Activated naive CD8-positive, alpha-beta T cell treated with anti-CD3 and anti-CD28 coated beads, Interleukin-2, amount 10 ng/mL, durations not matched to agents 7 days and 5 days (primary cell): ENCODE measurements at regions not wholly inside any gene's neighbourhood (a gene's known extent, or its start where the extent isn't known, plus 50 kb on each side); places are given as distances from the start of the nearest gene placed in this dataset.

Experiments
- ATAC-seq: fragments of 150-1000 bp; cut with Tn5 transposase; one replicate; pipeline ENCODE4 v1.10.0; 2021; ENCODE audit warnings: low read depth, moderate library complexity
- POLR2A ChIA-PET: fragments of 350-600 bp; sonication (Branson Sonifier 250); formaldehyde crosslinking; loops from one replicate; lab custom pipeline; 2021; ENCODE audit warnings: antibody characterized with exemption; lab: Charles Lee
- DNase-seq: peaks from one replicate; pipeline ENCODE4 v3.0.0; 2021
- H3K27ac Mint-ChIP-seq: one replicate; pipeline ENCODE4 v1.8.0; 2022; ENCODE audit warnings: mild to moderate bottlenecking, mixed read lengths
- H3K27me3 Mint-ChIP-seq: one replicate; pipeline ENCODE4 v1.8.0; 2022; ENCODE audit warnings: mild to moderate bottlenecking, moderate library complexity, mixed read lengths
- H3K36me3 Mint-ChIP-seq: one replicate; pipeline ENCODE4 v1.8.0; 2021; ENCODE audit warnings: mild to moderate bottlenecking, mixed read lengths
- H3K4me1 Mint-ChIP-seq: one replicate; pipeline ENCODE4 v1.8.0; 2021; ENCODE audit warnings: mixed read lengths
- H3K4me3 Mint-ChIP-seq: one replicate; pipeline ENCODE4 v1.8.0; 2022; ENCODE audit warnings: mild to moderate bottlenecking, moderate library complexity, mixed read lengths
- H3K9me3 Mint-ChIP-seq: one replicate; pipeline ENCODE4 v1.8.0; 2021; ENCODE audit warnings: mixed read lengths

GRCh38 chrX:68931345-68931744 lies 102.5 kb downstream of the EFNB1 start:
- DNase-seq (no peak), ATAC-seq (no peak)
- Mint-ChIP-seq H3K27me3 (no peaks in the 10 kb centered on the region), H3K36me3 (no peaks in the 10 kb centered on the region), H3K4me1 (peaks cover 7% of the 10 kb centered on the region), H3K4me3 (no peak overlapping the region), H3K27ac (no peak overlapping the region), H3K9me3 (no peaks in the 10 kb centered on the region)
- POLR2A ChIA-PET = no interaction called here

- H3K4me1 Mint-ChIP-seq = peaks cover 7% of the 10 kb centered on the region
- ATAC-seq = no peak
- POLR2A ChIA-PET = no interaction called here
- no peaks in the 10 kb centered on the region for H3K9me3 Mint-ChIP-seq
- H3K36me3 Mint-ChIP-seq = no peaks in the 10 kb centered on the region
- peak overlapping the region; percentile 12 for H3K27ac Mint-ChIP-seq
- DNase-seq = no peak
- H3K4me3 Mint-ChIP-seq = no peak overlapping the region
- no peaks in the 10 kb centered on the region for H3K27me3 Mint-ChIP-seq
Measured at GRCh38 chrX:68930542-68931317, 101.9 kb downstream of the EFNB1 start.

GRCh38 chrX:68929332-68930150 lies 100.7 kb downstream of the EFNB1 start:
- H3K4me1 Mint-ChIP-seq = peaks cover 3% of the 10 kb centered on the region
- POLR2A ChIA-PET = no interaction called here
- no peaks in the 10 kb centered on the region for H3K27me3 Mint-ChIP-seq
- ATAC-seq (no peak), DNase-seq (no peak)
- H3K36me3 Mint-ChIP-seq = no peaks in the 10 kb centered on the region
- H3K27ac Mint-ChIP-seq = peak overlapping the region; percentile 30
- no peaks in the 10 kb centered on the region for H3K9me3 Mint-ChIP-seq
- H3K4me3 Mint-ChIP-seq = no peak overlapping the region

- Mint-ChIP-seq H3K9me3 (no peaks in the 10 kb centered on the region), H3K4me1 (peaks cover 3% of the 10 kb centered on the region), H3K27me3 (peaks cover 3% of the 10 kb centered on the region), H3K4me3 (no peak overlapping the region), H3K36me3 (no peaks in the 10 kb centered on the region), H3K27ac (no peak overlapping the region)
- ATAC-seq (no peak), DNase-seq (no peak)
- POLR2A ChIA-PET = no interaction called here
Measured at GRCh38 chrX:68928401-68928800, 99.6 kb downstream of the EFNB1 start.

GRCh38 chrX:68927178-68927577 lies 98.4 kb downstream of the EFNB1 start:
- Mint-ChIP-seq H3K4me1 (peaks cover 3% of the 10 kb centered on the region), H3K27ac (no peak overlapping the region), H3K27me3 (peaks cover 3% of the 10 kb centered on the region), H3K9me3 (no peaks in the 10 kb centered on the region), H3K4me3 (no peak overlapping the region), H3K36me3 (no peaks in the 10 kb centered on the region)
- ATAC-seq (no peak), DNase-seq (no peak)
- POLR2A ChIA-PET = no interaction called here

- ATAC-seq (no peak), DNase-seq (no peak)
- no peak overlapping the region for H3K4me3 Mint-ChIP-seq
- POLR2A ChIA-PET = no interaction called here
- H3K9me3 Mint-ChIP-seq = no peaks in the 10 kb centered on the region
- peaks cover 3% of the 10 kb centered on the region for H3K27me3 Mint-ChIP-seq
- no peaks in the 10 kb centered on the region for H3K36me3 Mint-ChIP-seq
- H3K4me1 Mint-ChIP-seq = peaks cover 10% of the 10 kb centered on the region
- no peak overlapping the region for H3K27ac Mint-ChIP-seq
Measured at GRCh38 chrX:68923147-68923546, 94.3 kb downstream of the EFNB1 start.

GRCh38 chrX:68922013-68922412 lies 93.2 kb downstream of the EFNB1 start:
- no peak for ATAC-seq
- Mint-ChIP-seq H3K27me3 (peaks cover 3% of the 10 kb centered on the region), H3K27ac (no peak overlapping the region), H3K4me3 (no peak overlapping the region), H3K4me1 (peaks cover 10% of the 10 kb centered on the region), H3K36me3 (no peaks in the 10 kb centered on the region), H3K9me3 (no peaks in the 10 kb centered on the region)
- no peak for DNase-seq
- POLR2A ChIA-PET = no interaction called here

GRCh38 chrX:68920561-68920960 lies 91.7 kb downstream of the EFNB1 start:
- no peak overlapping the region for H3K4me3 Mint-ChIP-seq
- no peaks in the 10 kb centered on the region for H3K9me3 Mint-ChIP-seq
- H3K27ac Mint-ChIP-seq = no peak overlapping the region

GRCh38 chrX:68919707-68920106 lies 90.9 kb downstream of the EFNB1 start:
- H3K36me3 Mint-ChIP-seq = no peaks in the 10 kb centered on the region
- H3K27me3 Mint-ChIP-seq = peaks cover 3% of the 10 kb centered on the region
- POLR2A ChIA-PET = no interaction called here
- H3K4me3 Mint-ChIP-seq = no peak overlapping the region
- no peaks in the 10 kb centered on the region for H3K9me3 Mint-ChIP-seq
- peaks cover 18% of the 10 kb centered on the region for H3K4me1 Mint-ChIP-seq
- ATAC-seq = peak; percentile 70
- H3K27ac Mint-ChIP-seq = no peak overlapping the region
- no peak for DNase-seq

More at GRCh38 chrX:68920561-68920960, 91.7 kb downstream of the EFNB1 start:
- DNase-seq = no peak
- no peaks in the 10 kb centered on the region for H3K36me3 Mint-ChIP-seq
- H3K4me1 Mint-ChIP-seq = peaks cover 15% of the 10 kb centered on the region
- peaks cover 3% of the 10 kb centered on the region for H3K27me3 Mint-ChIP-seq
- POLR2A ChIA-PET = no interaction called here
- no peak for ATAC-seq

- POLR2A ChIA-PET = no interaction called here
- H3K27ac Mint-ChIP-seq = no peak overlapping the region
- DNase-seq (no peak), ATAC-seq (no peak)
- H3K4me3 Mint-ChIP-seq = no peak overlapping the region
- H3K9me3 Mint-ChIP-seq = no peaks in the 10 kb centered on the region
- no peaks in the 10 kb centered on the region for H3K36me3 Mint-ChIP-seq
- peaks cover 18% of the 10 kb centered on the region for H3K4me1 Mint-ChIP-seq
- no peaks in the 10 kb centered on the region for H3K27me3 Mint-ChIP-seq
Measured at GRCh38 chrX:68918202-68918601, 89.4 kb downstream of the EFNB1 start.

- POLR2A ChIA-PET = no interaction called here
- H3K27me3 Mint-ChIP-seq = peaks cover 2% of the 10 kb centered on the region
- no peak overlapping the region for H3K4me3 Mint-ChIP-seq
- peaks cover 18% of the 10 kb centered on the region for H3K4me1 Mint-ChIP-seq
- H3K27ac Mint-ChIP-seq = no peak overlapping the region
- H3K36me3 Mint-ChIP-seq = no peaks in the 10 kb centered on the region
- ATAC-seq (no peak), DNase-seq (no peak)
- no peaks in the 10 kb centered on the region for H3K9me3 Mint-ChIP-seq
Measured at GRCh38 chrX:68917799-68918198, 89.0 kb downstream of the EFNB1 start.

GRCh38 chrX:68916891-68917290 lies 88.1 kb downstream of the EFNB1 start:
- H3K4me1 Mint-ChIP-seq = peaks cover 18% of the 10 kb centered on the region
- DNase-seq = no peak
- no peak for ATAC-seq
- no peaks in the 10 kb centered on the region for H3K36me3 Mint-ChIP-seq
- H3K27me3 Mint-ChIP-seq = peaks cover 6% of the 10 kb centered on the region
- POLR2A ChIA-PET = no interaction called here
- H3K9me3 Mint-ChIP-seq = no peaks in the 10 kb centered on the region
- no peak overlapping the region for H3K4me3 Mint-ChIP-seq
- no peak overlapping the region for H3K27ac Mint-ChIP-seq

- POLR2A ChIA-PET = no interaction called here
- H3K9me3 Mint-ChIP-seq = no peaks in the 10 kb centered on the region
- no peaks in the 10 kb centered on the region for H3K36me3 Mint-ChIP-seq
- ATAC-seq (peak; percentile 76), DNase-seq (no peak)
- H3K4me1 Mint-ChIP-seq = peaks cover 18% of the 10 kb centered on the region
- H3K27ac Mint-ChIP-seq = peak overlapping the region; percentile 42
- peaks cover 6% of the 10 kb centered on the region for H3K27me3 Mint-ChIP-seq
- no peak overlapping the region for H3K4me3 Mint-ChIP-seq
Measured at GRCh38 chrX:68915778-68916177, 87.0 kb downstream of the EFNB1 start.

GRCh38 chrX:68914479-68914946 lies 85.7 kb downstream of the EFNB1 start:
- DNase-seq (no peak), ATAC-seq (no peak)
- H3K4me3 Mint-ChIP-seq = no peak overlapping the region
- H3K27ac Mint-ChIP-seq = no peak overlapping the region
- H3K27me3 Mint-ChIP-seq = peaks cover 8% of the 10 kb centered on the region
- no peaks in the 10 kb centered on the region for H3K36me3 Mint-ChIP-seq
- H3K4me1 Mint-ChIP-seq = peaks cover 12% of the 10 kb centered on the region
- no peaks in the 10 kb centered on the region for H3K9me3 Mint-ChIP-seq
- POLR2A ChIA-PET = no interaction called here
